AG04450 (cell line): ENCODE measurements at regions not wholly inside any gene's neighbourhood (a gene's known extent, or its start where the extent isn't known, plus 50 kb on each side); places are given as distances from the start of the nearest gene placed in this dataset.
"Not testable (repeated sequence)": the region's sequence is repeated elsewhere in the genome, so short reads cannot be mapped to it uniquely, and the experiment has no call there.

Experiments used
- CTCF ChIA-PET: fragments of 300-600, 350-600 bp; formaldehyde crosslinking; extraction: SDS; loops from one replicate; lab custom pipeline; 2022; ENCODE audit warnings: antibody characterized with exemption, inconsistent platforms; lab: Charles Lee
- POLR2A ChIA-PET: fragments of 350-600 bp; formaldehyde crosslinking; extraction: SDS; loops from one replicate; lab custom pipeline; 2021; ENCODE audit warnings: antibody characterized with exemption, inconsistent platforms; lab: Yijun Ruan, JAX
- DNase-seq: peaks from one replicate; pipeline ENCODE4 v3.0.0-alpha.2; 2011; ENCODE audit warnings: low read depth, low spot score
- H3K27ac ChIP-seq: one replicate; pipeline ENCODE4 v1.5.1; 2012; ENCODE audit warnings: low read depth, low read length, control low read depth
- H3K27me3 ChIP-seq: one replicate; pipeline ENCODE4 v1.6.0; 2012; ENCODE audit warnings: low read length; ENCODE audit not compliant: control insufficient read depth, insufficient read depth
- H3K4me3 ChIP-seq: 2 replicates; pipeline ENCODE4 v1.5.1; 2011; ENCODE audit warnings: mild to moderate bottlenecking, low read depth, low read length, control low read depth
- H3K9me3 ChIP-seq: 2 replicates; pipeline ENCODE4 v1.5.1; 2012; ENCODE audit warnings: low read length; ENCODE audit not compliant: control insufficient read depth, insufficient read depth

DNA sequence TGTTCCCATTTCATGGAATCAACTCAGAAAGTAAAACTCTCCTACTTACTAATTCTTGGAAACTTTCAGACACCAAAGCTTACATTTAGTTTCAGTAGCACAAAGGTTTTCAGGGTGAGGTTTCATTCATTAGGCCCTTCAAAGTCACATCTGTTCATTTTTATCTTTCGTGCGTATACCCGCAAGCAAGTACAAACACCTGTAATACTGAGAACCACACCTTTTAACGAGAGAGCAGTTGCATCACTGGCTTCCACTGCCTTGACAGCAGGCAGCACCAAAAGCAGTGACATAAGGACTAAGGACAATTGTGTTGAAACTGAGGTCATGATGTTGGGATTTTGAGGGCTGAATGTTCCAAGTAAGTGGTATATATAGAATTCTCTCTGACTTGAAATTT, 60.5 kb downstream of the GOLGA6L22 start:
- CTCF ChIA-PET, POLR2A ChIA-PET: not testable (repeated sequence)

GRCh38 chr15:22526537-22526936, 67.8 kb downstream of the GOLGA6L22 start:
- DNase-seq, H3K9me3 ChIP-seq, POLR2A ChIA-PET, H3K4me3 ChIP-seq, H3K27ac ChIP-seq, H3K27me3 ChIP-seq, CTCF ChIA-PET: not testable (repeated sequence)

More for the DNA sequence above, 60.5 kb downstream of the GOLGA6L22 start:
- not testable (repeated sequence) for DNase-seq, H3K9me3 ChIP-seq, H3K4me3 ChIP-seq, H3K27me3 ChIP-seq, H3K27ac ChIP-seq

- CTCF ChIA-PET, H3K27ac ChIP-seq, H3K9me3 ChIP-seq, H3K4me3 ChIP-seq, H3K27me3 ChIP-seq, DNase-seq, POLR2A ChIA-PET: not testable (repeated sequence)
Observed at GRCh38 chr15:22527016-22527415, 68.3 kb downstream of the GOLGA6L22 start.

DNA sequence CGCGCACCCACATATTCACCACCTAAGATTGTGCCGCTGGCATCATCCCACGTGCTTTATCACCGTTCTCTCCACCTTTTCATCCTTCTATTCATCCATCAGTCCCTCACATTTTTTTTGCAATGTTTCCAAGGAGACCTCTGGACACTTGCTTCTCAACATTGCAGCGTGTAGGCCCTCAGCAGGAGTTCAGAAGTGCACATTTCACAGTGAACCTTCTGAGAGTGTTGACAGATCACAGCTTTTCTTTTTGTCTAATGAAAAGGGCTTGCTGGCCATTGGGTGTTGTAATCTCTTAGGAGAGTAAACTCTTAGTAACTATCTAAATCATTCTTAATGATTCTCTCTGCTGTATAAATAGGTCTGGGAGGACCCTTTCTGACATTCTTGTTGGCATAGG, 70.5 kb downstream of the GOLGA6L22 start:
- H3K4me3 ChIP-seq, H3K27ac ChIP-seq, DNase-seq, H3K9me3 ChIP-seq, CTCF ChIA-PET, POLR2A ChIA-PET, H3K27me3 ChIP-seq: not testable (repeated sequence)

GRCh38 chr15:22559701-22560100, 101.0 kb downstream of the GOLGA6L22 start:
- H3K4me3 ChIP-seq, H3K27ac ChIP-seq, H3K9me3 ChIP-seq, CTCF ChIA-PET, POLR2A ChIA-PET, DNase-seq, H3K27me3 ChIP-seq: not testable (repeated sequence)

DNA sequence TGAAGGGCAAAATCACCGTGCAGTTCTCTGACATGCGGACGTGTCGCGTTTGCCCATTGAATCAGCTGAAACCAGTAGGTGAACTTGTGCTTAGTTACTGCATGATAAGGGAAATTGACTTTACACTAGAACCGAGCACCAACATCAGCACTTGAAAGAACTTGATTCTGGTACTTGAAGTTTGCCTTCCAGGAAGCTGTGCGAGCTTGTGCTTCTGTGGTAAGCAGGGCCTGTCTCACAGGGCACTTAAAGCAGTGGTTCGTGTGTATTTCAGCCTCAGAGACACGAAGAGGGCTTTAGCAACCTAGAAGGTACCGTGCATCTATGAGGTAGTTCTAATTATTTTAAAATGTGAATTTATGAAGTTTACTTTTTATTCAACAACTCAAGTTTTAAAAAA, 103.0 kb downstream of the GOLGA6L22 start:
- H3K27ac ChIP-seq, DNase-seq, H3K9me3 ChIP-seq, POLR2A ChIA-PET, CTCF ChIA-PET, H3K27me3 ChIP-seq, H3K4me3 ChIP-seq: not testable (repeated sequence)

DNA sequence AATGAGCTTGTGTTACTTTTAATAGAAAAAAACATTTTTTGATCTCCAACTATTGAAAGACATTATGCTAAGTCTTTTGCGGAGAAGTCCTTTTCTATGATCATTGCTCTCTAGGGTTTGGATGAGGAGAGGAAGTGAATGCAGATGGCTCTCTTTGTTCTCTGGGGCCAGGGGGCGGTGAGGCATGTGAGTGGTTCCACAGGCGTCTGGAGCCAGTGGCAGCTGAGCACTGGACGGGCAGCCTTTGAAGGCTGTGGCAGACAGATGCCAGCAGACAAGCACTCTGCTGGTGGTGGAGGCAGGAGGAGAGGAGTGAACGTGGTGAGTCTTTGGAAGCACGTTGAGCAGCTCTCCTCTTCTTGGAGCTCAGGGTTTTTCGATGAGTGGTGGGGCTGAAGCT, 107.8 kb downstream of the GOLGA6L22 start:
- POLR2A ChIA-PET = not testable (repeated sequence)

DNA sequence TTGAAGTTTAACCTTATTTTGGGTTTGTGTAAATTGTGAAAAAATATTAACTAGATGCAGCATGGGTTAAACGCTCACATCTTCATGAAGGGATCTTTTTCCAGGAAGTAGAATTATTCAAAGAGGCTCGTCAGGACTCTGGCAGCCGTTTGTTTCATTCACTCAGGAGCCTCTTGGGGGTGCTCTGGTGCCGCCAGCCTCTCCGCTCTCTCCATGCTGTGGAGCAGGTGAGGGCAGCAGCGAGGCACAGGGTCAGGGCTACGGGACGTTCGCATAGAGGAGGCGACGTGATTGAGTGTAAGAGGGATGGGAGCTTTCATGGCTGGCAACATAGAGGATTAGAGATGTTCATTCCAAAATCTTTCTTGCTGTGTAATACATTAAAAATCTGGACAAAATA, 110.8 kb downstream of the GOLGA6L22 start:
- H3K27ac ChIP-seq, H3K9me3 ChIP-seq, H3K27me3 ChIP-seq, DNase-seq, CTCF ChIA-PET, POLR2A ChIA-PET, H3K4me3 ChIP-seq: not testable (repeated sequence)

More for the DNA sequence above, 107.8 kb downstream of the GOLGA6L22 start:
- H3K9me3 ChIP-seq, DNase-seq, H3K27me3 ChIP-seq, CTCF ChIA-PET, H3K4me3 ChIP-seq, H3K27ac ChIP-seq: not testable (repeated sequence)

GRCh38 chr15:22572152-22572735, 113.5 kb downstream of the GOLGA6L22 start:
- CTCF ChIA-PET, H3K9me3 ChIP-seq, POLR2A ChIA-PET, DNase-seq, H3K27me3 ChIP-seq, H3K27ac ChIP-seq, H3K4me3 ChIP-seq: not testable (repeated sequence)

- POLR2A ChIA-PET, H3K4me3 ChIP-seq, DNase-seq, CTCF ChIA-PET, H3K27me3 ChIP-seq, H3K27ac ChIP-seq, H3K9me3 ChIP-seq: not testable (repeated sequence)
Observed at GRCh38 chr15:22572792-22573191, 114.1 kb downstream of the GOLGA6L22 start.

DNA sequence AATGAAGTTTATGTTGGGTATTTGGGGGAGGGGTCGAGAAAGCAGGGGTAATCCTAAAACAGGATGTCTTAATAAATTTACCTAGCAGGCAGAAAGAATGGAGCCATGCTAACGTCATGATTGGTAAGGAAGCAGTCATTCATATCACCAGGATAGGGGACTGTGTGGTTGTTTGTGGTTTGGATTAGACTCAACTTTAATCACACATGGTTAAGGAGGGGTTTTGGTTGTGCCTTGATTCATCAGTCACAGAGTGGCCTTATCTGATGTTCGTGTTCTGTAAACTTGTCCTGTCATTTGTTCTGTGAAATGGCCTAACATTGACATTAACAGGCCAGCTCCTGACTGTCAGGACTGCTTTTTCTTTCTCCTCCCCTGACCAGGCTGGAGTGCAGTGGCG, 119.1 kb downstream of the GOLGA6L22 start:
- H3K9me3 ChIP-seq, H3K27me3 ChIP-seq, POLR2A ChIA-PET, DNase-seq, H3K27ac ChIP-seq, CTCF ChIA-PET, H3K4me3 ChIP-seq: not testable (repeated sequence)

DNA sequence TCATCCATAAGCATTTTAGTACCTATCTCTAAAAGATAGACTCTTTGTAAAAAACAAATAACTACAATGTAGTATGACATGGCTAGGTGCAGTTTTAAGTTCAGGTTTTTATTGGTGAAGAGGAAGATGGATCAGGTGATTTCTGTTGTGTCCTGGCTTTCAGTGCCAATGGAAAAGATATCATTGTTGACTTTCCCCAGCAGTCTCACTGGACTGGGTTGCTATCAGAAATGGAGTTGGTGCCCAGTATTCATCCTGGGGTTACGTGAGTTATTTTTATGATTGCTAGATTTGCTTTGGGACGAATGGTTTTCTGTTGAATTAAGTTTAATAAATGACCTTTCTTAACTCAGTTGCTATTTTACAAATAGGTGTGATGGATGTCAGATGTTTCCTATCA, 120.5 kb downstream of the GOLGA6L22 start:
- POLR2A ChIA-PET, DNase-seq, H3K27me3 ChIP-seq, H3K9me3 ChIP-seq, CTCF ChIA-PET, H3K27ac ChIP-seq, H3K4me3 ChIP-seq: not testable (repeated sequence)

DNA sequence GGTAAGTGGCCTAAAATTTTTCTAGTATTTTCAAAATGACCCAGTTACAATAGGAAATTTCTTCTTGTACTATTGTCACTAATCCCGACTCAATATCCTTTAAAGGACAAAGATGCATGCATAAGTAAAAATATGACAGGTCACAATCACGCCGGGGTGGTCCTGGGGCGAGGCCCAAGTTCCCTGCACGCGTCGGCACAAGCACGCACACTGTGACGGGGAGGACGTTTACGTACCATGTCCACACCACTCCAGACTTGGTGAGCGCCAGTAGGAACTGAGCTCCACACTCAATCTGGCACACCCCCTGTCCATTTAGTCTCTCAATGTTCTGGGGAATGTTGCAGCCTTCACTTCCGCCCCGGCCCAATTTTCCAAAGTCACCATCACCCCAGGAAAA, 128.7 kb downstream of the GOLGA6L22 start:
- POLR2A ChIA-PET, CTCF ChIA-PET: not testable (repeated sequence)

More for the DNA sequence above, 128.7 kb downstream of the GOLGA6L22 start:
- H3K9me3 ChIP-seq, DNase-seq, H3K27me3 ChIP-seq, H3K4me3 ChIP-seq, H3K27ac ChIP-seq: not testable (repeated sequence)
